ENCODE measurements at regions not wholly inside any gene's neighbourhood (a gene's known extent, or its start where the extent isn't known, plus 50 kb on each side); places are given as distances from the start of the nearest gene placed in this dataset.

- no peaks in the 10 kb centered on the region for H3K4me1 ChIP-seq (ENCODE audit: control insufficient read depth in 1 of 2, insufficient read depth in 2 of 2, low read length in 2 of 2)
- no peak overlapping the region for H3K4me3 ChIP-seq (replicated peaks in 1 of 2; ENCODE audit: low read depth in 1 of 2, low read length in 2 of 2)
- no peak overlapping the region for H3K27ac ChIP-seq (ENCODE audit: low read depth, low read length)
- no peaks in the 10 kb centered on the region for H4K20me1 ChIP-seq (ENCODE audit: insufficient read depth)
- no TSS peak for BruUV-seq (replicated peaks)
- H3K36me3 ChIP-seq (ENCODE audit: control insufficient read depth in 1 of 2, insufficient read depth in 2 of 2, low read length in 2 of 2): no peaks in the 10 kb centered on the region
- no peak overlapping the region for H2AFZ ChIP-seq (ENCODE audit: low read depth, low read length, poor library complexity, severe bottlenecking)
- RAD21 ChIA-PET (ENCODE audit: low non-redundant PET in 1 of 2, low total read pairs in 2 of 2, uncharacterized antibody in 2 of 2, unreplicated experiment in 2 of 2): no interaction called here
- DNase-seq (ENCODE audit: low read depth, low spot score) (no peak), ATAC-seq (no peak)
- CTCF ChIA-PET: no interaction called here
- H3K9me2 ChIP-seq (ENCODE audit: insufficient read depth): no peaks in the 10 kb centered on the region
- H3K79me2 ChIP-seq (ENCODE audit: insufficient read depth, low read length): no peaks in the 10 kb centered on the region
- H3K9me3 ChIP-seq (ENCODE audit: control insufficient read depth in 1 of 2, insufficient read depth in 1 of 2, low read depth in 1 of 2, low read length in 2 of 2): peaks cover 5 to 12% of the 10 kb centered on the region in 2 experiments; a peak in 3 of 4 replicates
- intact Hi-C loops (cut with micrococcal nuclease): no loop called here
- H3K27me3 ChIP-seq (ENCODE audit: insufficient read depth, low read length): no peaks in the 10 kb centered on the region
- no peak overlapping the region for H3K4me2 ChIP-seq (ENCODE audit: low read length)
- no peak for TF ChIP-seq ZFX (IDR thresholded peaks at IDR 0.05)
- no peak for TF ChIP-seq TCF7L2 (IDR thresholded peaks at IDR 0.05; ENCODE audit: borderline replicate concordance, extremely low read depth, insufficient read depth, insufficient read length)
- TF ChIP-seq MAX (IDR thresholded peaks at IDR 0.05): no peak
- no peak for TF ChIP-seq SIN3A (IDR thresholded peaks at IDR 0.05; ENCODE audit: low read depth)
- TF ChIP-seq RAD21 (IDR thresholded peaks at IDR 0.05; ENCODE audit: low read depth): no peak
- no peak for TF ChIP-seq CBX3 (IDR thresholded peaks at IDR 0.05; ENCODE audit: low read depth)
- TF ChIP-seq ATF3 (IDR thresholded peaks at IDR 0.05): no peak
- TF ChIP-seq EZH2 (IDR thresholded peaks at IDR 0.05): no peak
- no peak for TF ChIP-seq POLR2AphosphoS5 (IDR thresholded peaks at IDR 0.05; ENCODE audit: low read depth, low read length)
- TF ChIP-seq REST (IDR thresholded peaks at IDR 0.05; ENCODE audit: low read depth): no peak
- TF ChIP-seq YY1 (IDR thresholded peaks at IDR 0.05; ENCODE audit: extremely low read depth, insufficient replicate concordance, low read depth, low read length): no peak
- no peak for TF ChIP-seq ZBTB33 (IDR thresholded peaks at IDR 0.05; ENCODE audit: extremely low read depth, insufficient replicate concordance, low read length)
- TF ChIP-seq CEBPB (IDR thresholded peaks at IDR 0.05; ENCODE audit: low read depth): no peak
- TF ChIP-seq POLR2A (IDR thresholded peaks at IDR 0.05; ENCODE audit: borderline replicate concordance, extremely low read depth, insufficient read depth, insufficient read length): no peak
- no peak for TF ChIP-seq SP1 (IDR thresholded peaks at IDR 0.05; ENCODE audit: low read depth)
- no peak for TF ChIP-seq EZH2phosphoT487 (IDR thresholded peaks at IDR 0.05; ENCODE audit: borderline replicate concordance)
- no peak for TF ChIP-seq EGR1 (IDR thresholded peaks at IDR 0.05; ENCODE audit: low read depth)
- POLR2A ChIA-PET: no interaction called here
- no peak overlapping the region for H3K9ac ChIP-seq (ENCODE audit: low read length)
These were observed 258.2 kb upstream of the PMFBP1 start for GRCh38 chr16:72430121-72430520.

All from HCT116 (cell line).